ENCODE measurements at regions not wholly inside any gene's neighbourhood (a gene's known extent, or its start where the extent isn't known, plus 50 kb on each side); places are given as distances from the start of the nearest gene placed in this dataset.
A peak's percentile ranks its signal among the peaks of the same experiment; 100 is the strongest.
"Not testable (repeated sequence)": the region's sequence is repeated elsewhere in the genome, so short reads cannot be mapped to it uniquely, and the experiment has no call there.

- no peaks in the 10 kb centered on the region for H3K36me3 ChIP-seq (ENCODE audit: control insufficient read depth, insufficient read depth, low read length)
- H3K27me3 ChIP-seq (ENCODE audit: control insufficient read depth, insufficient read depth, low read length), result no peaks in the 10 kb centered on the region
- H3K9me3 ChIP-seq (ENCODE audit: control insufficient read depth, low read depth, low read length), result no peaks in the 10 kb centered on the region
- H3K4me3 ChIP-seq (ENCODE audit: low read length), result no peak overlapping the region
- no peak overlapping the region for H3K27ac ChIP-seq (ENCODE audit: low read length)
- no CpG with 5 or more reads among the region's 8 CpGs for WGBS (ENCODE audit: insufficient coverage, low lambda C conversion rate)
- no peak for DNase-seq
- no peaks in the 10 kb centered on the region for H3K4me1 ChIP-seq (ENCODE audit: control insufficient read depth, insufficient read depth, low read length)
These were observed 704.8 kb upstream of the SLC35B3 start for GRCh38 chr6:9140172-9140571.

DNA sequence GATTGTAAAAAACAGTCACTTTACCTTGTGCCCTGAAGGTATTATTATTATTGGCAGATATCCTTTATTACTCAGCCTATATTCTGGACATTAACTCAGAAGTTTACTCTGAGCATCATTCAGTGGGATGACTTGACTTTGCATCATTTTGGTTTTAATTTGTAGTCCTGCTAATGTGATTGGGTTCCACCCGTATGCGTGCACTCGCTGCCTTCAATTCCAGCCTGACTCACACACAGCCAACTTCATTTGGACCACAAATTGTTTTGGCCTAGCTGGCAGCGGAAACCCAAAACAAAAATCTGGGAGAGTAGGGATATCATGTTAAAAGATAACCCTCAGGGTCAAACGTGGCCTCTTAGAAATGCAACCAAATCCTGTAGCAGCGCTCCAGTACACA is 704.4 kb upstream of the SLC35B3 start:
- Histone ChIP-seq H3K36me3 (ENCODE audit: control insufficient read depth, insufficient read depth, low read length) (no peaks in the 10 kb centered on the region), H3K27ac (ENCODE audit: low read length) (no peak overlapping the region), H3K27me3 (ENCODE audit: control insufficient read depth, insufficient read depth, low read length) (no peaks in the 10 kb centered on the region), H3K9me3 (ENCODE audit: control insufficient read depth, low read depth, low read length) (no peaks in the 10 kb centered on the region), H3K4me3 (ENCODE audit: low read length) (no peak overlapping the region), H3K4me1 (ENCODE audit: control insufficient read depth, insufficient read depth, low read length) (no peaks in the 10 kb centered on the region)
- WGBS (ENCODE audit: insufficient coverage, low lambda C conversion rate), result 100% methylated on average over 1 of the region's 6 CpGs
- no peak for DNase-seq

DNA sequence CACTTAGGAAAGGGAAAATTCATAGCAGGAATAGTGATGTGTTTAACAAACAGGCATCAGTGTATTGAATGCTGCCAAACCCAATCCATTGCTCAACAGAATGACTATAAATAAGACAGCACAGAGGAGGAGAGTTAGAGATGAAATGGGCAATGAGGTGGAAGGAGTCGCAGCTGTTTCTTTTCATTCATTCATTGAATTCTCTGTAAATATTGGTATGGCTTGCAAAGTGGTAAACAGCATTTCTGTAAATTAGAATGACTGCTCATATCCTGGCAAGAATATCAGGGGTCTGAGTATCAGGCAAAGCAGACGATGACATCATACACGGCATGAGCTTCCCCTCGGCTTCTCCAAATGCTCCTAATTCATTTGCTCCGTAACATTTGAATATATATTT is 703.6 kb upstream of the SLC35B3 start:
- Histone ChIP-seq H3K9me3 (ENCODE audit: control insufficient read depth, low read depth, low read length) (no peaks in the 10 kb centered on the region), H3K4me1 (ENCODE audit: control insufficient read depth, insufficient read depth, low read length) (no peaks in the 10 kb centered on the region), H3K36me3 (ENCODE audit: control insufficient read depth, insufficient read depth, low read length) (no peaks in the 10 kb centered on the region), H3K4me3 (ENCODE audit: low read length) (no peak overlapping the region), H3K27me3 (ENCODE audit: control insufficient read depth, insufficient read depth, low read length) (no peaks in the 10 kb centered on the region), H3K27ac (ENCODE audit: low read length) (no peak overlapping the region)
- DNase-seq, result no peak
- WGBS (ENCODE audit: insufficient coverage, low lambda C conversion rate), result no CpG with 5 or more reads among the region's 5 CpGs

GRCh38 chr6:9136141-9136822 is 700.9 kb upstream of the SLC35B3 start:
- WGBS (ENCODE audit: insufficient coverage, low lambda C conversion rate), result no CpG with 5 or more reads among the region's 2 CpGs
- no peak overlapping the region for H3K27ac ChIP-seq (ENCODE audit: low read length)
- H3K9me3 ChIP-seq (ENCODE audit: control insufficient read depth, low read depth, low read length), result no peaks in the 10 kb centered on the region
- H3K4me1 ChIP-seq (ENCODE audit: control insufficient read depth, insufficient read depth, low read length), result no peaks in the 10 kb centered on the region
- no peaks in the 10 kb centered on the region for H3K27me3 ChIP-seq (ENCODE audit: control insufficient read depth, insufficient read depth, low read length)
- no peaks in the 10 kb centered on the region for H3K36me3 ChIP-seq (ENCODE audit: control insufficient read depth, insufficient read depth, low read length)
- no peak overlapping the region for H3K4me3 ChIP-seq (ENCODE audit: low read length)
- DNase-seq, result no peak

DNA sequence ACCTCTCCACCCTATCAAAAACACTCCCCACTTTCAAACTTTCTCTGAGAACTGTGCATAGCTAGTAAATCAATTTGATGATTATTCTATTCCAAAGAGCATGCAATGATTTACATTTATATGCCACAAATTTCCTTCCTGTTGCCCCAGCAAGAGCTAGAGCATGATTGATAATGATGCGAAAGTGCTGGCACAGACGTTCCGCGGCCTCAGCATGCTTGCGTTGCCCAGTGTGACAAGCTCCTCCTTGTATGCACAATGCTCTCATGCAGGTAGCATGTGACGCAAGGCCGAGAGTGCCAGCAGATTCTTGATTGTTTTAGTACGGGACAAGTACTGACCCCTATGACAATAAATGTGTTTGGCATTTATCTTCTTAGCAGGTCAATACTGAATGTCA is 696.3 kb upstream of the SLC35B3 start:
- no peak overlapping the region for H3K27ac ChIP-seq (ENCODE audit: low read length)
- no CpG with 5 or more reads among the region's 8 CpGs for WGBS (ENCODE audit: insufficient coverage, low lambda C conversion rate)
- no peaks in the 10 kb centered on the region for H3K27me3 ChIP-seq (ENCODE audit: control insufficient read depth, insufficient read depth, low read length)
- H3K36me3 ChIP-seq (ENCODE audit: control insufficient read depth, insufficient read depth, low read length), result no peaks in the 10 kb centered on the region
- H3K4me1 ChIP-seq (ENCODE audit: control insufficient read depth, insufficient read depth, low read length), result no peaks in the 10 kb centered on the region
- DNase-seq, result peak; percentile 5 to 44
- H3K4me3 ChIP-seq (ENCODE audit: low read length), result no peak overlapping the region
- H3K9me3 ChIP-seq (ENCODE audit: control insufficient read depth, low read depth, low read length), result no peaks in the 10 kb centered on the region

DNA sequence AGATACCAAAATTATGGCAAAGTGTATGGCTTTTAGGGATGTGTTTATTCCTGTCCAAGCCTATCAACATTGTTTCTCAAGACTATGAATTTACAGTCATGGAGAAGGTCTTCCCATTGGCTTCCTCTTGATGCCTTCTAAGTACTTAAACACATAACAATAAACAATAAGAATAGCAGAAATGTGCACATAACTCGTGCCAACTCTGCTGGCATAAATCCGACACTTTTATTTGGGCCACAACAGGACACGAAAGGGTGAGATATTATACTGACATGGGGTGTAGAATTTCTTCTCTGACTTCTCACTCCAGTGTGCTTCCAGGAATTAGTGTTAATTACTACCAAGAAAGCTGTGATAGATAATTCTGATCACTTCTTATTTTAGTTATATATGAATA is 695.9 kb upstream of the SLC35B3 start:
- Histone ChIP-seq H3K36me3 (ENCODE audit: control insufficient read depth, insufficient read depth, low read length) (no peaks in the 10 kb centered on the region), H3K9me3 (ENCODE audit: control insufficient read depth, low read depth, low read length) (no peaks in the 10 kb centered on the region), H3K27ac (ENCODE audit: low read length) (no peak overlapping the region), H3K4me3 (ENCODE audit: low read length) (no peak overlapping the region), H3K27me3 (ENCODE audit: control insufficient read depth, insufficient read depth, low read length) (no peaks in the 10 kb centered on the region), H3K4me1 (ENCODE audit: control insufficient read depth, insufficient read depth, low read length) (no peaks in the 10 kb centered on the region)
- WGBS (ENCODE audit: insufficient coverage, low lambda C conversion rate), result 60% methylated on average over 1 of the region's 3 CpGs
- no peak for DNase-seq

DNA sequence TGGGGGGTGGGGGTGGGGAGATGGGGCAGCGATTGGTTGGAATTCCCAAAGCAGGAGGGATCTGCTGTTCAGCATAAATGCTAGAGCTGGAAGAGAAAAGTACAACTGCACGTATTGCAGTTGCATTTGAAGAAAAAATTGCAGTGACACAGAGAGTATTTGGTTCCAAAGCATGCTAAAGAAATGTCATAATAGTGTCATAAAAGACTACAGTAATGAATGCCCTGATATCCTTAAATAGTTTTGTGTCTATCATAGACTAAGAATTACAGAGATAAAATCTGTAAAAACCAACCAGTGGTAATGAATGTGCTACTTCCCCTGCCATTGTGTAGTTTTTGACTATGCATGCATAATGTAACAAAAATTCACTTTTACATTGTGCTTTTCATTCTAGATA is 693.6 kb upstream of the SLC35B3 start:
- H3K4me1 ChIP-seq (ENCODE audit: control insufficient read depth, insufficient read depth, low read length), result no peaks in the 10 kb centered on the region
- H3K27ac ChIP-seq (ENCODE audit: low read length), result no peak overlapping the region
- DNase-seq, result no peak
- no peaks in the 10 kb centered on the region for H3K36me3 ChIP-seq (ENCODE audit: control insufficient read depth, insufficient read depth, low read length)
- H3K9me3 ChIP-seq (ENCODE audit: control insufficient read depth, low read depth, low read length), result no peaks in the 10 kb centered on the region
- no peak overlapping the region for H3K4me3 ChIP-seq (ENCODE audit: low read length)
- 75% methylated on average over 1 of the region's 2 CpGs for WGBS (ENCODE audit: insufficient coverage, low lambda C conversion rate)
- no peaks in the 10 kb centered on the region for H3K27me3 ChIP-seq (ENCODE audit: control insufficient read depth, insufficient read depth, low read length)

- no peak overlapping the region for H3K27ac ChIP-seq (ENCODE audit: low read length)
- H3K4me1 ChIP-seq (ENCODE audit: control insufficient read depth, insufficient read depth, low read length), result no peaks in the 10 kb centered on the region
- no peak overlapping the region for H3K4me3 ChIP-seq (ENCODE audit: low read length)
- no peaks in the 10 kb centered on the region for H3K27me3 ChIP-seq (ENCODE audit: control insufficient read depth, insufficient read depth, low read length)
- H3K9me3 ChIP-seq (ENCODE audit: control insufficient read depth, low read depth, low read length), result no peaks in the 10 kb centered on the region
- DNase-seq, result no peak
- H3K36me3 ChIP-seq (ENCODE audit: control insufficient read depth, insufficient read depth, low read length), result no peaks in the 10 kb centered on the region
- WGBS (ENCODE audit: insufficient coverage, low lambda C conversion rate), result 72% methylated on average over 2 of the region's 10 CpGs
These were observed 691.7 kb upstream of the SLC35B3 start for GRCh38 chr6:9126878-9127560.

DNA sequence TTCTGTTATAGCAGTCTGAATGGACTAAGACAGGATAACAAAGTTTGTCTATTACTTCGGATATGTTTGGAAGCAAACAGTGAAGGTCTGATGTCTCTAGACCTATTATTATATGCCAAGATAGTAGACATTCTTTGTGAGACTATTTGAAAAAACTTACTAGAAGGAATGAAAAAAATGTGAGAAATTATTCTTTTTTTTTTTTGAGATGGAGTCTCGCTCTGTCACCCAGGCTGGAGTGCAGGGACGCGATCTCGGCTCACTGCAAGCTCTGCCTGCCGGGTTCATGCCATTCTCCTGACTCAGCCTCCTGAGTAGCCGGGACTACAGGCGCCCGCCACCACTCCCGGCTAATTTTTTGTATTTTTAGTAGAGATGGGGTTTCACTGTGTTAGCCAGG is 690.7 kb upstream of the SLC35B3 start:
- not testable (repeated sequence) for H3K4me1 ChIP-seq (ENCODE audit: control insufficient read depth, insufficient read depth, low read length)
- WGBS (ENCODE audit: insufficient coverage, low lambda C conversion rate), result no CpG with 5 or more reads among the region's 10 CpGs

GRCh38 chr6:9121549-9121948 is 686.2 kb upstream of the SLC35B3 start:
- Histone ChIP-seq H3K27ac (ENCODE audit: low read length) (no peak overlapping the region), H3K4me3 (ENCODE audit: low read length) (no peak overlapping the region), H3K9me3 (ENCODE audit: control insufficient read depth, low read depth, low read length) (no peaks in the 10 kb centered on the region), H3K4me1 (ENCODE audit: control insufficient read depth, insufficient read depth, low read length) (no peaks in the 10 kb centered on the region), H3K36me3 (ENCODE audit: control insufficient read depth, insufficient read depth, low read length) (no peaks in the 10 kb centered on the region), H3K27me3 (ENCODE audit: control insufficient read depth, insufficient read depth, low read length) (no peaks in the 10 kb centered on the region)
- WGBS (ENCODE audit: insufficient coverage, low lambda C conversion rate), result no CpG with 5 or more reads among the region's 3 CpGs
- DNase-seq, result no peak

More for the DNA sequence above, 690.7 kb upstream of the SLC35B3 start:
- DNase-seq; H3K4me3 ChIP-seq (ENCODE audit: low read length); H3K9me3 ChIP-seq (ENCODE audit: control insufficient read depth, low read depth, low read length); H3K36me3 ChIP-seq (ENCODE audit: control insufficient read depth, insufficient read depth, low read length); H3K27ac ChIP-seq (ENCODE audit: low read length); H3K27me3 ChIP-seq (ENCODE audit: control insufficient read depth, insufficient read depth, low read length): not testable (repeated sequence)

- Histone ChIP-seq H3K9me3 (ENCODE audit: control insufficient read depth, low read depth, low read length) (no peaks in the 10 kb centered on the region), H3K27ac (ENCODE audit: low read length) (no peak overlapping the region)
- no CpG with 5 or more reads among the region's 6 CpGs for WGBS (ENCODE audit: insufficient coverage, low lambda C conversion rate)
These were observed 680.7 kb upstream of the SLC35B3 start for GRCh38 chr6:9116026-9116425.

More at GRCh38 chr6:9116026-9116425, 680.7 kb upstream of the SLC35B3 start:
- DNase-seq, result no peak
- Histone ChIP-seq H3K27me3 (ENCODE audit: control insufficient read depth, insufficient read depth, low read length) (no peaks in the 10 kb centered on the region), H3K4me3 (ENCODE audit: low read length) (no peak overlapping the region), H3K36me3 (ENCODE audit: control insufficient read depth, insufficient read depth, low read length) (no peaks in the 10 kb centered on the region), H3K4me1 (ENCODE audit: control insufficient read depth, insufficient read depth, low read length) (no peaks in the 10 kb centered on the region)
